Colonic mucosa (tissue), 4 donors: ENCODE measurements at regions not wholly inside any gene's neighbourhood (a gene's known extent, or its start where the extent isn't known, plus 50 kb on each side); places are given as distances from the start of the nearest gene placed in this dataset.

ENCODE experiments used
- DNase-seq: peaks from one replicate; pipeline ENCODE4 v3.0.0-alpha.2; 2020
- H3K27ac ChIP-seq: fragments of 200-600 bp; one replicate; pipeline ENCODE4 v1.8.0; 2021
- H3K27me3 ChIP-seq: fragments of 200-600 bp; one replicate; pipeline ENCODE4 v1.8.0; 2021
- H3K36me3 ChIP-seq: fragments of 200-600 bp; one replicate; pipeline ENCODE4 v1.8.0; 2021
- H3K4me1 ChIP-seq: fragments of 200-600 bp; one replicate; pipeline ENCODE4 v1.8.0; 2021; ENCODE audit warnings: mild to moderate bottlenecking
- H3K4me3 ChIP-seq: fragments of 200-600 bp; one replicate; pipeline ENCODE4 v1.8.0; 2021
- H3K9ac ChIP-seq, 2 donors: one replicate each; pipeline ENCODE4 v1.7.0; 2013; ENCODE audit warnings: control low read depth in 2 of 2, low read depth in 2 of 2, low read length in 2 of 2
- H3K9me3 ChIP-seq: fragments of 200-600 bp; one replicate; pipeline ENCODE4 v1.8.0; 2021
- CTCF ChIP-seq: fragments of 200-600 bp; IDR thresholded peaks from one replicate; pipeline ENCODE4 v1.8.0; 2022; ENCODE audit warnings: antibody characterized with exemption, mild to moderate bottlenecking
- intact Hi-C: fragments of 100-400 bp; cut with DNase I; formaldehyde crosslinking; loops from one replicate; pipeline ENCODE4 v1.14.1; 2022
- donor health status: healthy.
- donor health status: DM: no; HTN: no; CAD: no.
- donor health status: DM: no; HTN: no; CAD: no.

GRCh38 chr17:53313746-53314145, 509.0 kb upstream of the KIF2B start:
- Histone ChIP-seq H3K9me3 (no peaks in the 10 kb centered on the region), H3K36me3 (no peaks in the 10 kb centered on the region), H3K4me1 (no peaks in the 10 kb centered on the region), H3K27me3 (no peaks in the 10 kb centered on the region), H3K4me3 (no peak overlapping the region), H3K9ac (no peak overlapping the region), H3K27ac (no peak overlapping the region)
- DNase-seq = no peak
- intact Hi-C loops = no loop called here
- no peak for TF ChIP-seq CTCF

GRCh38 chr17:53278466-53278865, 544.3 kb upstream of the KIF2B start:
- DNase-seq = no peak
- H3K36me3 ChIP-seq = no peaks in the 10 kb centered on the region
- no peaks in the 10 kb centered on the region for H3K27me3 ChIP-seq
- no peaks in the 10 kb centered on the region for H3K9me3 ChIP-seq
- H3K9ac ChIP-seq = no peak overlapping the region
- TF ChIP-seq CTCF = no peak
- intact Hi-C loops = no loop called here
- no peak overlapping the region for H3K27ac ChIP-seq
- H3K4me1 ChIP-seq = no peaks in the 10 kb centered on the region
- H3K4me3 ChIP-seq = no peak overlapping the region

GRCh38 chr17:53273126-53273525, 549.6 kb upstream of the KIF2B start:
- intact Hi-C loops = no loop called here
- Histone ChIP-seq H3K27ac (no peak overlapping the region), H3K9ac (no peak overlapping the region), H3K9me3 (no peaks in the 10 kb centered on the region), H3K27me3 (no peaks in the 10 kb centered on the region), H3K4me3 (no peak overlapping the region), H3K36me3 (no peaks in the 10 kb centered on the region), H3K4me1 (no peaks in the 10 kb centered on the region)
- DNase-seq = no peak
- no peak for TF ChIP-seq CTCF

- no peak overlapping the region for H3K4me3 ChIP-seq
Observed at GRCh38 chr17:53270936-53271335, 551.8 kb upstream of the KIF2B start.

GRCh38 chr17:53264730-53265129, 558.0 kb upstream of the KIF2B start:
- H3K27ac ChIP-seq = no peak overlapping the region
- TF ChIP-seq CTCF = no peak
- no peak overlapping the region for H3K4me3 ChIP-seq
- no peaks in the 10 kb centered on the region for H3K4me1 ChIP-seq
- no peak for DNase-seq
- H3K27me3 ChIP-seq = no peaks in the 10 kb centered on the region
- no peak overlapping the region for H3K9ac ChIP-seq
- H3K36me3 ChIP-seq = no peaks in the 10 kb centered on the region
- intact Hi-C loops = no loop called here
- H3K9me3 ChIP-seq = no peaks in the 10 kb centered on the region

More at GRCh38 chr17:53270936-53271335, 551.8 kb upstream of the KIF2B start:
- TF ChIP-seq CTCF = no peak
- no peaks in the 10 kb centered on the region for H3K4me1 ChIP-seq
- no peaks in the 10 kb centered on the region for H3K36me3 ChIP-seq
- intact Hi-C loops = no loop called here
- H3K27ac ChIP-seq = no peak overlapping the region
- no peaks in the 10 kb centered on the region for H3K27me3 ChIP-seq
- H3K9me3 ChIP-seq = no peaks in the 10 kb centered on the region
- DNase-seq = no peak
- no peak overlapping the region for H3K9ac ChIP-seq
